Common myeloid progenitor, CD34-positive (primary cell): ENCODE measurements at regions not wholly inside any gene's neighbourhood (a gene's known extent, or its start where the extent isn't known, plus 50 kb on each side); places are given as distances from the start of the nearest gene placed in this dataset.
"Not testable (repeated sequence)": the region's sequence is repeated elsewhere in the genome, so short reads cannot be mapped to it uniquely, and the experiment has no call there.

Experiments used
- CTCF ChIA-PET: fragments of 350-600 bp; sonication (Branson Sonifier 250); formaldehyde crosslinking; loops from one replicate; lab custom pipeline; 2021; ENCODE audit warnings: antibody characterized with exemption; lab: Charles Lee
- POLR2A ChIA-PET: fragments of 350-600 bp; sonication (Branson Sonifier 250); formaldehyde crosslinking; loops from one replicate; lab custom pipeline; 2021; ENCODE audit warnings: antibody characterized with exemption; lab: Charles Lee
- DNase-seq, 3 donors: peaks; one replicate each; pipeline versions ENCODE4 v3.0.0 to v3.0.0-alpha.2; 2013
- H3K27ac ChIP-seq, 2 experiments: 1 replicate in 1 of 2; 2 replicates in 1 of 2; pipeline ENCODE4 v1.7.0; 2013; ENCODE audit warnings: inconsistent platforms in 2 of 2, low read length in 2 of 2, mild to moderate bottlenecking in 2 of 2, low read depth in 1 of 2, moderate library complexity in 1 of 2; ENCODE audit not compliant: severe bottlenecking in 2 of 2, insufficient read depth in 1 of 2, poor library complexity in 1 of 2
- H3K27me3 ChIP-seq, 5 experiments: replicated peaks in 2 of 5; 1 replicate in 3 of 5; 2 replicates in 2 of 5; pipeline versions ENCODE4 v1.6.1 to v1.7.0; 2013; ENCODE audit warnings: low read length in 4 of 5, mild to moderate bottlenecking in 2 of 5, moderate library complexity in 2 of 5, inconsistent platforms in 1 of 5; ENCODE audit not compliant: insufficient read depth in 5 of 5, control insufficient read depth in 4 of 5
- H3K36me3 ChIP-seq, 4 experiments: 1 replicate in 2 of 4; 2 replicates in 2 of 4; pipeline versions ENCODE4 v1.6.1 to v1.7.0; 2013; ENCODE audit warnings: low read length in 3 of 4, control low read depth in 1 of 4, mild to moderate bottlenecking in 1 of 4; ENCODE audit not compliant: control insufficient read depth in 4 of 4, insufficient read depth in 4 of 4
- H3K4me1 ChIP-seq, 4 experiments: 1 replicate in 3 of 4; 2 replicates in 1 of 4; pipeline versions ENCODE4 v1.6.1 to v1.7.1; 2013; ENCODE audit warnings: low read length in 3 of 4, mild to moderate bottlenecking in 3 of 4, control low read depth in 1 of 4, inconsistent platforms in 1 of 4, moderate library complexity in 1 of 4; ENCODE audit not compliant: control insufficient read depth in 4 of 4, insufficient read depth in 4 of 4; ENCODE audit errors: control extremely low read depth in 1 of 4
- H3K4me3 ChIP-seq, 7 experiments: 1 replicate in 4 of 7; 2 replicates in 3 of 7; pipeline versions ENCODE4 v1.5.1 to v1.7.0; 2013; ENCODE audit warnings: mild to moderate bottlenecking in 7 of 7, low read length in 6 of 7, moderate library complexity in 6 of 7, inconsistent platforms in 2 of 7, low read depth in 2 of 7, control low read depth in 1 of 7; ENCODE audit not compliant: insufficient read depth in 4 of 7, control insufficient read depth in 1 of 7; ENCODE audit errors: extremely low read depth in 1 of 7
- H3K9me3 ChIP-seq, 5 experiments: 1 replicate in 4 of 5; 2 replicates in 1 of 5; pipeline versions ENCODE4 v1.6.1 to v1.7.1; 2013; ENCODE audit warnings: low read length in 4 of 5, mild to moderate bottlenecking in 2 of 5, inconsistent platforms in 1 of 5, low read depth in 1 of 5, moderate library complexity in 1 of 5; ENCODE audit not compliant: control insufficient read depth in 4 of 5, insufficient read depth in 2 of 5; ENCODE audit errors: control extremely low read depth in 1 of 5
- WGBS: methylation state at CpG from one replicate; pipeline ENCODE4 v1.1.5; 2013; ENCODE audit not compliant: insufficient coverage; 5-methylcytosine and 5-hydroxymethylcytosine counted together

DNA sequence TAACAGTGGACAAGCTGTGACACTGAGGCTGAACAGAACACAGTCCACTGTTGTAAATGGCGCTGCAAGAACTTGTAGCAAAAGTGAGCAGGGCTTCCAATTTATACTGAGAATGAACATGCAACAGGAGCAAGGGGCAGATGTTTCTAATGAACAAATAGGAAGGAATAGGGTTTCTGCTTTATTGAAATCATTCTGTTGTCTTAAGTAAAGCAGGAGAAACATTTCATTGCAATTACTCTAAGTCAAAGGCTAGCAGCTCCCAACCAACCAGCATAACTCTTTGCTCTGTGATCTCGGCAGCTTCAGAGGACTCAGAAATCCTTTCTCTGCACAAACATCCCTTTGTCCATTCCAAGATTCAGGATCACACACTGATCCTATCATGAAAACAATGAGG is 236.2 kb upstream of the PRSS58 start:
- ChIA-PET CTCF (interaction anchor here (0.9 to 63.1 kb wide), 4 partner anchors 14 to 42 kb away, joined by 3 to 2564 read pairs (median 203); no protein-coding TSS in a partner anchor), POLR2A (no interaction called here)
- 92% methylated on average over 2 of the region's 2 CpGs for WGBS
- Histone ChIP-seq H3K4me1 (peaks cover 8 to 47% (median 28%) of the 10 kb centered on the region in 4 experiments), H3K4me3 (no peak overlapping the region), H3K9me3 (no peaks in the 10 kb centered on the region), H3K36me3 (no peaks in the 10 kb centered on the region), H3K27me3 (no peaks in the 10 kb centered on the region), H3K27ac (no peak overlapping the region)
- no peak for DNase-seq

DNA sequence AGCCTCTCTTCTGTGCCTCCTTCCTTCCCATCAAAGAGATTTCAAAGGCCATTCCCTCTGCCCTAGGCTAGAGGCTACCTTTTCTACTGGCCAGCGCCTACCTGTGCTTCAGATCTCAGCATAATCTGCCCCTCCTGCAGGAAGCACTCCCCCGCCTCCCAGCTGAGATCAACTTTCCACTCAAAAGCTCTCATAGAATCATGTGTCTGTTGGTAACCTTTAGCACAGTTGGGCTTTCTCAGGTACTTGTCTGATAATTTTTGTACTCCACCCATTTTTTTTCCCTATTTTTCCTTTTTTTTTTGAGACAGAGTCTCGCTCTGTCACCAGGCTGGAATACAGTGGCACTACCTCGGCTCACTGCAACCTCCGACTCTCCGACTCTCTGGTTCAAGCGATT is 231.0 kb upstream of the PRSS58 start:
- no peak for DNase-seq
- Histone ChIP-seq H3K4me3 (no peak overlapping the region), H3K36me3 (no peaks in the 10 kb centered on the region), H3K27me3 (no peaks in the 10 kb centered on the region), H3K27ac (no peak overlapping the region), H3K4me1 (peaks cover 9 to 51% (median 49%) of the 10 kb centered on the region in 4 experiments), H3K9me3 (no peaks in the 10 kb centered on the region)
- CTCF ChIA-PET: interaction anchor here (0.6 to 63.1 kb wide), 10 partner anchors 8 to 127 kb away, joined by 3 to 2564 read pairs (median 4); no protein-coding TSS in a partner anchor
- 93% methylated on average over 6 of the region's 7 CpGs for WGBS
- POLR2A ChIA-PET: no interaction called here

DNA sequence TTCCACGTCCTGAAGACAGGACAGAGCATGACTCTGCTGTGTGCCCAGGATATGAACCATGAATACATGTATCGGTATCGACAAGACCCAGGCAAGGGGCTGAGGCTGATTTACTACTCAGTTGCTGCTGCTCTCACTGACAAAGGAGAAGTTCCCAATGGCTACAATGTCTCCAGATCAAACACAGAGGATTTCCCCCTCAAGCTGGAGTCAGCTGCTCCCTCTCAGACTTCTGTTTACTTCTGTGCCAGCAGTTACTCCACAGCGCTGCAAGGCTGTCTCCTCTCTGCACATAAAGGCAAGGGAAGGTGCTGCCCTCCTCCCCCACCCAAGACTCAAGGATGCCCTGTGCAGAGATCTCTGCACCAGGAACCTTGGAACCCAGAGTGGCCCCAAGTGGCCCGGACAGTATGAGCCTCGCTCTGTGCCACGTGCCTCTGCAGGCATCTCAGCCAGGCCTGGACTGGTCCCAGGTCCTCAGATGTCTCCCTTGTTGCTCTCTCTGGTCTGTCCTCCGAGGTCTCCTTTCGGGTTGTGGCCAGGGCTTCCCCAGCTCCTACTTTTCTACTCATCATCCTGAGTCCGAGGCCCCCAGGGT is 230.3 kb upstream of the PRSS58 start:
- POLR2A ChIA-PET: interaction anchor here (0.7 kb wide), 1 partner anchor 11 kb away, joined by 3 read pairs; no protein-coding TSS in a partner anchor

DNA sequence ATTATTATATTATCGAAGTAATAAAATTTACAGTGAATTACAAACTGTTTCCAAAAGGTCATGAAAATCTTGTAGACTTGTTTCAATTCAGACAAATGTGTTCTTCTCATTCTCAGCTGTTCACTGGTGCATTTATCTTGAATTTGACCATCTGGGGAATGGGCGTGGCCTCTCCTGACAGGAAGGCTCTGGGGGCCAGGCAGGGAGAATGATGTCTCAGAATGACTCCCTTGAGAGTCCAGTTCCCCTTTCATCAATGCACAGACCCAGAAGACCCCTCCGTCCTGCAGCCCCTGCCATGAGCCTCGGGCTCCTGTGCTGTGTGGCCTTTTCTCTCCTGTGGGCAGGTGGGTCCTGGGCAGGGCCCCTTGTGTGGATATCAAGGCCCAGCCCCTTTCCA is 229.7 kb upstream of the PRSS58 start:
- POLR2A ChIA-PET: interaction anchor here (0.7 kb wide), 1 partner anchor 10 kb away, joined by 3 read pairs; no protein-coding TSS in a partner anchor
- Histone ChIP-seq H3K4me1 (peaks cover 9 to 61% (median 60%) of the 10 kb centered on the region in 4 experiments), H3K4me3 (peak overlapping the region in 2 of 7 experiments; percentile 15 to 20), H3K27ac (peak overlapping the region; percentile 30 to 47)
- H3K36me3 ChIP-seq, H3K9me3 ChIP-seq, H3K27me3 ChIP-seq: not testable (repeated sequence)
- peak in 2 of 3 donors; percentile 40 to 46 for DNase-seq
- CTCF ChIA-PET: interaction anchor here (1.0 to 63.1 kb wide), 6 partner anchors 7 to 39 kb away, joined by 3 to 2564 read pairs (median 10); no protein-coding TSS in a partner anchor
- 18% methylated on average over 2 of the region's 4 CpGs for WGBS

More for the DNA sequence above, 230.3 kb upstream of the PRSS58 start:
- H3K27me3 ChIP-seq: no peaks in the 10 kb centered on the region
- H3K9me3 ChIP-seq: no peaks in the 10 kb centered on the region
- peaks cover 9 to 56% (median 55%) of the 10 kb centered on the region in 4 experiments for H3K4me1 ChIP-seq
- 48% methylated on average over 9 of the region's 10 CpGs for WGBS
- peak in 2 of 3 donors; percentile 70 to 74 for DNase-seq
- H3K36me3 ChIP-seq: no peaks in the 10 kb centered on the region
- H3K4me3 ChIP-seq: peak overlapping the region in 2 of 7 experiments; percentile 12 to 20
- CTCF ChIA-PET: interaction anchor here (0.6 to 63.1 kb wide), 10 partner anchors 7 to 126 kb away, joined by 3 to 2564 read pairs (median 4); no protein-coding TSS in a partner anchor
- H3K27ac ChIP-seq: peak overlapping the region; percentile 21 to 47

GRCh38 chr7:142487124-142487523 is 229.3 kb upstream of the PRSS58 start:
- Histone ChIP-seq H3K27me3 (no peaks in the 10 kb centered on the region), H3K4me1 (peaks cover 9 to 65% (median 63%) of the 10 kb centered on the region in 4 experiments), H3K9me3 (no peaks in the 10 kb centered on the region), H3K4me3 (no peak overlapping the region), H3K36me3 (no peaks in the 10 kb centered on the region), H3K27ac (peak overlapping the region in 1 of 2 experiments; percentile 30)
- DNase-seq: no peak
- ChIA-PET POLR2A (no interaction called here), CTCF (interaction anchor here (1.0 to 63.1 kb wide), 12 partner anchors 6 to 100 kb away, joined by 3 to 2564 read pairs (median 5); no protein-coding TSS in a partner anchor)
- 86% methylated on average over 4 of the region's 4 CpGs for WGBS

DNA sequence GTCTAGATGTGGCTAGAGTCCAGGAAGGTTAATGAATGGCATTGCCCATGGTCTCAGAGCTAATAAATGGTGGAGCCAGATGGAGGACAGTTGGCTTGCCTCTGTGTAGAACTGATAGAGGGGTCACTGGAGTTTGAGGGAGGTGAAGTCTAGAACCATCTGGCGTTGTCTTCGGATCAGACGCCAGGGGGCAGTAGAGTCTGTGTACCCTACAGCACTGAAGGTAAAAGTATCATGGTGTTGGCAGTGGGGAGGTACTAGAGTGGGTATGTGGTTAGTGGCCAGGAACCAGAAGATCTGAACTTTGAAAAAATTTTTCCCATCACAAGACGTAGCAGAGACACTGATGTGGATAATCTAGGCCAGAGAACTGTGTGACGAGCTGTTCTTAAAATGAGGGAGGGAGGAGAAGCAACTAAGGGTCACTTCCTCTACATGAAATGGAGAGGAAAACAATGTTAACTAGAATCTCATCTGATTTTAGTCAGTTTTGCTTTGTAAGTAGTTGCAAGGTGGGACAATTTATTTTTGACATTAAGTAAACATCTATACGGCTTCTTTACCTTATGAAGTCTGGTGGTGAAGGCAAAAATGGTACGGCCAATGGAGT is 227.9 kb upstream of the PRSS58 start:
- ChIA-PET POLR2A (interaction anchor here (1.2 kb wide), 1 partner anchor 16 kb away, joined by 4 read pairs; no protein-coding TSS in a partner anchor), CTCF (interaction anchor here (0.8 to 63.1 kb wide), 12 partner anchors 5 to 102 kb away, joined by 3 to 2564 read pairs (median 5); no protein-coding TSS in a partner anchor)
- H3K4me1 ChIP-seq: peaks cover 10 to 79% (median 77%) of the 10 kb centered on the region in 4 experiments
- H3K4me3 ChIP-seq: no peak overlapping the region
- no peaks in the 10 kb centered on the region for H3K9me3 ChIP-seq
- H3K27me3 ChIP-seq: no peaks in the 10 kb centered on the region
- H3K27ac ChIP-seq: no peak overlapping the region
- H3K36me3 ChIP-seq: no peaks in the 10 kb centered on the region
- peak in 2 of 3 donors; percentile 52 to 55 for DNase-seq
- WGBS: 87% methylated on average over 5 of the region's 7 CpGs
